ENCODE measurements at regions not wholly inside any gene's neighbourhood (a gene's known extent, or its start where the extent isn't known, plus 50 kb on each side); places are given as distances from the start of the nearest gene placed in this dataset.

- no peak overlapping the region for H2BK15ac ChIP-seq (ENCODE audit: low read depth, low read length)
- ChIA-PET POLR2A (ENCODE audit: unreplicated experiment) (no interaction called here), CTCF (interaction anchor here (1.0 to 1.2 kb wide), 2 partner anchors 93 to 244 kb away, joined by 3 read pairs; no protein-coding TSS in a partner anchor)
- H3K56ac ChIP-seq (ENCODE audit: extremely low read depth, insufficient read depth, low read length) = no peak overlapping the region
- no peak overlapping the region for H3K27ac ChIP-seq (ENCODE audit: insufficient read depth, low read length)
- intact Hi-C loops (cut with micrococcal nuclease) (loop anchor here (10.0 kb wide), 3 partner anchors 264 to 596 kb away; no protein-coding TSS in a partner anchor), dilution Hi-C loops (cut with HindIII; ENCODE audit: low sequenced_read_pairs, unreplicated experiment) (no loop called here), in situ Hi-C loops (cut with MboI; ENCODE audit: low sequenced_read_pairs) (no loop called here)
- ATAC-seq (ENCODE audit: low read depth) = no peak
- peaks cover 3% of the 10 kb centered on the region; the same call in 1 of the 2 replicates for H3K9me3 ChIP-seq (ENCODE audit: control insufficient read depth, insufficient read depth, low read length)
- H3K14ac ChIP-seq (replicated peaks; ENCODE audit: low read depth, low read length) = no peak overlapping the region
- no peak overlapping the region for H3K23ac ChIP-seq (ENCODE audit: low read depth, low read length)
- no peaks in the 10 kb centered on the region for H3K4me1 ChIP-seq (ENCODE audit: control insufficient read depth, insufficient read depth, low read length)
- TF ChIP-seq BHLHE40 (IDR thresholded peaks at IDR 0.05; ENCODE audit: low read depth, low read length) (no peak), CHD1 (IDR thresholded peaks at IDR 0.05; ENCODE audit: low read depth, low read length) (no peak), MAZ (IDR thresholded peaks at IDR 0.05; ENCODE audit: borderline replicate concordance, low read depth, low read length) (no peak), RAD21 (IDR thresholded peaks at IDR 0.05; ENCODE audit: low read length) (no peak), MXI1 (IDR thresholded peaks at IDR 0.05; ENCODE audit: borderline replicate concordance, low read depth, low read length) (no peak), RCOR1 (IDR thresholded peaks at IDR 0.05; ENCODE audit: insufficient replicate concordance, low read length) (no peak), ELK1 (IDR thresholded peaks at IDR 0.05; ENCODE audit: borderline replicate concordance, low read depth, low read length) (no peak), RFX5 (IDR thresholded peaks at IDR 0.05; ENCODE audit: low read depth, low read length) (no peak), SMC3 (IDR thresholded peaks at IDR 0.05; ENCODE audit: low read depth, low read length) (no peak), FOS (IDR thresholded peaks at IDR 0.05; ENCODE audit: low read depth, low read length) (no peak), NFE2L2 (IDR thresholded peaks at IDR 0.05; ENCODE audit: low read depth, low read length) (no peak), POLR2A (IDR thresholded peaks at IDR 0.05; ENCODE audit: low read depth, low read length) (no peak)
- no peak overlapping the region for H3K4me2 ChIP-seq (ENCODE audit: low read depth, low read length)
- H2AFZ ChIP-seq (replicated peaks; ENCODE audit: low read length, poor library complexity) = no peak overlapping the region
- no peak overlapping the region for H4K8ac ChIP-seq (ENCODE audit: low read depth in 2 of 2, low read length in 2 of 2)
- no peaks in the 10 kb centered on the region for H3K36me3 ChIP-seq (ENCODE audit: control insufficient read depth, insufficient read depth, low read length)
- H3K79me1 ChIP-seq (ENCODE audit: low read depth in 1 of 2, low read length in 2 of 2) = no peaks in the 10 kb centered on the region
- no peaks in the 10 kb centered on the region for H3K27me3 ChIP-seq (ENCODE audit: control insufficient read depth, insufficient read depth, low read length)
- no peak overlapping the region for H3K18ac ChIP-seq (ENCODE audit: low read depth, low read length)
- H3K4me3 ChIP-seq (ENCODE audit: insufficient read depth, low read depth, low read length) = no peak overlapping the region
- no peaks in the 10 kb centered on the region for H3K9me1 ChIP-seq (ENCODE audit: insufficient read depth, low read length)
- H2AK5ac ChIP-seq (ENCODE audit: low read depth, low read length) = no peak overlapping the region
- no peak overlapping the region for H4K91ac ChIP-seq (ENCODE audit: insufficient read depth, low read depth, low read length)
- no peak overlapping the region for H2AK9ac ChIP-seq (replicated peaks; ENCODE audit: low read depth, low read length, poor library complexity)
- H2BK20ac ChIP-seq (ENCODE audit: low read depth, low read length) = no peak overlapping the region
- no peak overlapping the region for H3K4ac ChIP-seq (ENCODE audit: low read depth, low read length)
- H2BK120ac ChIP-seq (ENCODE audit: low read depth, low read length) = no peak overlapping the region
- H3K9ac ChIP-seq (ENCODE audit: low read depth, low read length) = no peak overlapping the region
- H4K20me1 ChIP-seq (ENCODE audit: insufficient read depth, low read length) = no peaks in the 10 kb centered on the region
- DNase-seq = no peak
- H4K5ac ChIP-seq (ENCODE audit: low read depth, low read length) = no peak overlapping the region
- WGBS, 2 experiments (ENCODE audit: extremely low coverage in 2 of 2, insufficient read length in 1 of 2) = no CpG with 5 or more reads among the region's 3 CpGs
- H2BK5ac ChIP-seq (ENCODE audit: low read depth, low read length, poor library complexity, severe bottlenecking) = no peak overlapping the region
- BruUV-seq (replicated peaks) = no TSS peak
Measured at GRCh38 chr6:10140824-10141223, 274.1 kb downstream of the TFAP2A start.
